Adrenal gland (tissue), 5 donors: ENCODE measurements at regions not wholly inside any gene's neighbourhood (a gene's known extent, or its start where the extent isn't known, plus 50 kb on each side); places are given as distances from the start of the nearest gene placed in this dataset.

Source experiments
- CTCF ChIP-seq, 6 experiments: fragments of 450-650 bp in 4 of 6; fragments of 200-600 bp in 2 of 6; sonication (generic) in 1 of 6; IDR thresholded peaks; 1 replicate in 5 of 6; 2 replicates in 1 of 6; pipeline versions ENCODE4 v1.5.1 to v1.8.0; 2016 to 2021; ENCODE audit warnings: antibody characterized with exemption in 6 of 6, mild to moderate bottlenecking in 2 of 6, moderate library complexity in 1 of 6
- POLR2A ChIP-seq, 2 donors: fragments of 450-650 bp; IDR thresholded peaks; one replicate each; pipeline ENCODE4 v1.6.1; 2017; ENCODE audit warnings: antibody characterized with exemption in 2 of 2, mild to moderate bottlenecking in 2 of 2, moderate library complexity in 1 of 2
- donor health status: DM: no; HTN: no; CAD: no.

- no peak for TF ChIP-seq CTCF (IDR thresholded peaks at IDR 0.05)
- no peak for TF ChIP-seq POLR2A (IDR thresholded peaks at IDR 0.05)
These were observed 166.4 kb downstream of the PIK3R1 start for GRCh38 chr5:68381909-68382308.
